ENCODE measurements at regions not wholly inside any gene's neighbourhood (a gene's known extent, or its start where the extent isn't known, plus 50 kb on each side); places are given as distances from the start of the nearest gene placed in this dataset.

GRCh38 chr21:27823652-27824201 is 856.8 kb upstream of the ADAMTS5 start:
- TF ChIP-seq, protein P1, sequence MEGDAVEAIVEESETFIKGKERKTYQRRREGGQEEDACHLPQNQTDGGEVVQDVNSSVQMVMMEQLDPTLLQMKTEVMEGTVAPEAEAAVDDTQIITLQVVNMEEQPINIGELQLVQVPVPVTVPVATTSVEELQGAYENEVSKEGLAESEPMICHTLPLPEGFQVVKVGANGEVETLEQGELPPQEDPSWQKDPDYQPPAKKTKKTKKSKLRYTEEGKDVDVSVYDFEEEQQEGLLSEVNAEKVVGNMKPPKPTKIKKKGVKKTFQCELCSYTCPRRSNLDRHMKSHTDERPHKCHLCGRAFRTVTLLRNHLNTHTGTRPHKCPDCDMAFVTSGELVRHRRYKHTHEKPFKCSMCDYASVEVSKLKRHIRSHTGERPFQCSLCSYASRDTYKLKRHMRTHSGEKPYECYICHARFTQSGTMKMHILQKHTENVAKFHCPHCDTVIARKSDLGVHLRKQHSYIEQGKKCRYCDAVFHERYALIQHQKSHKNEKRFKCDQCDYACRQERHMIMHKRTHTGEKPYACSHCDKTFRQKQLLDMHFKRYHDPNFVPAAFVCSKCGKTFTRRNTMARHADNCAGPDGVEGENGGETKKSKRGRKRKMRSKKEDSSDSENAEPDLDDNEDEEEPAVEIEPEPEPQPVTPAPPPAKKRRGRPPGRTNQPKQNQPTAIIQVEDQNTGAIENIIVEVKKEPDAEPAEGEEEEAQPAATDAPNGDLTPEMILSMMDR (IDR thresholded peaks at IDR 0.05; ENCODE audit: low read depth, low read length, missing control alignments): no peak
- no peak overlapping the region for H3K4me3 ChIP-seq (replicated peaks; ENCODE audit: low read depth, low read length)

DNA sequence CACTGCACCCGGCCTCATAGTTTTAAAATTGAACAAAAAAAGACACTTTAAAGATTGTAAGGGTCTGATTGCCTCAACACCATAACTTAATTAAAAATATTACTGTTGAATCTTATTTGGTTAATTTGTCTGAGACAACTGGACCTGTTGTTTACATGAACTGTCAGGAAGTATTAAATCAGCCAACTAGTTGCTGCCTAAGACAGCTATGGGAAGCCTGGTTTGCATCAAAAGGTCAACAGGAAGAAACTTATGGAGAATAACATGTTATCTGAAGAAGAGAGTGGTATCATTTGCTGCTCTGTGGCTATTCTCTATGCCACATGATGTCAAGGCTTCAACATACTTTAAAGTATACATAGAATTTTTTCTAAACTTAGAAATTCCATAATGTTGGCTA is 853.5 kb upstream of the ADAMTS5 start:
- H3K4me3 ChIP-seq (replicated peaks; ENCODE audit: low read depth, low read length): no peak overlapping the region
- TF ChIP-seq, protein P1 (IDR thresholded peaks at IDR 0.05; ENCODE audit: low read depth, low read length, missing control alignments): no peak
- no peak for DNase-seq (ENCODE audit: extremely low read depth, low read depth)

More at GRCh38 chr21:27823652-27824201, 856.8 kb upstream of the ADAMTS5 start:
- DNase-seq (ENCODE audit: extremely low read depth, low read depth): no peak

DNA sequence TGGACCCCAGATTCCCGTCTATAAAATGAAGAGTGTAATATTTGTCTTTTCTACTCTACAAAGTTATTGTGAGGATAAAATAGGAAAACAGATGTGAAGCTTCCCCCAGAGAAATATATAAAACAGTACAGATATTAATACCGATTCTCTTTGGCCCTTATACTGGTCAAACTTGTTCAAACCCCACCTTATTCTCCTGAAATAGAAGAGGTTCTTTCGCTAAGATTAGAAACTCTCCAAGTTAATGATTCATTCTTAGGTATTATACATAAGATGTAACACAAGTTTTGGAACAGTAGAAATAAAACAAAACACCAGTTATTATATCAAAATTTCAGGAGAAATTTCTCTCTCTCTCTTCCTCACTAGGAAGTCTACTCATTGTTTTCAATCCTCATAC is 852.4 kb upstream of the ADAMTS5 start:
- H3K4me3 ChIP-seq (replicated peaks; ENCODE audit: low read depth, low read length): no peak overlapping the region
- TF ChIP-seq, protein P1 (IDR thresholded peaks at IDR 0.05; ENCODE audit: low read depth, low read length, missing control alignments): no peak
- no peak for DNase-seq (ENCODE audit: extremely low read depth, low read depth)

DNA sequence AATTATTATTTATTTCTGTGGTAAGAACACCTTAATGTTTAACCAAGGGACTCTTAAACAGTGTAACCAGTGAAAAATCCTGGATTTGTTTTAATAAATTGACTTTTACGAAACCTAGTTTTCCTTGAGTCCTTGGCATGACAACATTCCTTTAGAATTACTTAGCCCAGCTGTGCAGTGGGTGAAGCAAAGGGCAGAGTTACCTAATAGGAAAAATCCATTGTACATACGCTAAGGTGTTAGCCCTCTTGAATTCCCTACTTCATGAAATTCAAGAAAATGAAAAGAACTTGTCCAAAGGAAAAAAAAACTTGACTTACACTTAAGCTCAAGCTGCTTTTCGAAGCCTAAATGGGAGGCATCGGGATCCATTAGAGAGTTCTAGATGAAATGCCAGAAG is 852.0 kb upstream of the ADAMTS5 start:
- no peak for DNase-seq (ENCODE audit: extremely low read depth, low read depth)
- H3K4me3 ChIP-seq (replicated peaks; ENCODE audit: low read depth, low read length): no peak overlapping the region
- TF ChIP-seq, protein P1 (IDR thresholded peaks at IDR 0.05; ENCODE audit: low read depth, low read length, missing control alignments): no peak

DNA sequence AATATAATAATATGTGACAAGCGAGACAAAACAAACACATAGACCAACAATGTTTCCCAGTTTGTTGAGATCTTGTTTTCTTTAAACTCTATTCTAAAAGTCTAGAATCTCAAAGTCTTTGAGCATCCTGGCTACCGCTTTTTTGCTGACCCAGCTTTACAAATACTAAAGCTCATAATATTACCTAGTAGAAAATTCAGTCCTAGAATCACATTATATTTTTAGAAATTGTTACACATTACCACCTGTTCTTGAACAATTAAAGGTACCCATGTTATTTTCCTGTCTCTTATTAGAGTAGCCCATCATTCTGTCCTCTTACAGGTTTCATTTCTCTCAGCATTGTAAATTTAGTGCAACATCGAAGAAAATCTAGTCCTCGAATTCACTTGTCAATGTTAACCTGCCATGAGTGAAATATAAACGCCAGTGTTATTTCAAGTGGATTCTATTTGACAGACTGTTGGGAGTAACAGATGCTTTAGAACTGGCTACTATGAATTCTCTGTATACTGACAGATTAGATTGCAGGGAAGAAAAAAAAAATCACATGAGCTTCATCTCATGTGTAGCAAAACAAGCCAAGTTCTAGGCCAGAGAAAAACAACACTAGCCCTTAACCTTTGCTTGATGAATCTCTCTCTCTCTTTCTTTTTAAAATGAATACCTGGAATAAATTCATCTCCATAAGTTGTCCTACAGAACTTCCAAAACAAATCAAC is 851.2 kb upstream of the ADAMTS5 start:
- TF ChIP-seq, protein P1 (IDR thresholded peaks at IDR 0.05; ENCODE audit: low read depth, low read length, missing control alignments): no peak
- no peak for DNase-seq (ENCODE audit: extremely low read depth, low read depth)
- H3K4me3 ChIP-seq (replicated peaks; ENCODE audit: low read depth, low read length): no peak overlapping the region

GRCh38 chr21:27817074-27817473 is 850.2 kb upstream of the ADAMTS5 start:
- TF ChIP-seq, protein P1 (IDR thresholded peaks at IDR 0.05; ENCODE audit: low read depth, low read length, missing control alignments): no peak

More at GRCh38 chr21:27817074-27817473, 850.2 kb upstream of the ADAMTS5 start:
- no peak overlapping the region for H3K4me3 ChIP-seq (replicated peaks; ENCODE audit: low read depth, low read length)
- DNase-seq (ENCODE audit: extremely low read depth, low read depth): no peak

Measured in HFF-Myc (cell line).